Loucy (cell line): ENCODE measurements at regions not wholly inside any gene's neighbourhood (a gene's known extent, or its start where the extent isn't known, plus 50 kb on each side); places are given as distances from the start of the nearest gene placed in this dataset.
"Not testable (repeated sequence)": the region's sequence is repeated elsewhere in the genome, so short reads cannot be mapped to it uniquely, and the experiment has no call there.

ENCODE experiments used
- EZH2phosphoT487 ChIP-seq: fragments of 200-600 bp; IDR thresholded peaks from 2 replicates; pipeline ENCODE4 v1.6.1; 2018; ENCODE audit warnings: antibody characterized with exemption, mild to moderate bottlenecking, moderate library complexity, borderline replicate concordance
- TF ChIP-seq, protein P1 (sequence below): fragments of 200-600 bp; sonication (generic); conservative IDR thresholded peaks from 2 replicates; pipeline ENCODE4 v1.5.1; 2014; ENCODE audit warnings: mild to moderate bottlenecking, antibody characterized with exemption, low read length

DNA sequence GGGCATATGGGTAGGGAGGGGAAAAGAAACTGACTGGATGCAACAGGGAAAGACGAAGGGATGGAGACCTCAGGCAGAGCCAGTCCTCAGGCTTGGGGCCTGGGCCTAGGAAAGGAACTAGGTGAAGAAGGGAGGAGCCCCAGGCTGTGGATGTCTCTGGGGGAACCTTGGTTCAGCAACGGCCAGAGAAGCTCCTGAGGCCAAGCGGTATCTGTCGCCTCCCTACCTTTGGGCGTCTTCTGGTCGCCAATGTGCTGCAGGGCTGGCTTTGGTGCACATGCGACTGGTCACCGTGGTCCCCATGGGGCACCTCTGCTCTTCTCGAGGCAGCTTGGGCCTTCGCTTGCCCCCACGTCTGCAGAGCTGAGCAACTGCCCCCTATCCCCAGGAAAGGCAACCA lies 2195.0 kb upstream of the DEFB115 start:
- TF ChIP-seq, protein P1, sequence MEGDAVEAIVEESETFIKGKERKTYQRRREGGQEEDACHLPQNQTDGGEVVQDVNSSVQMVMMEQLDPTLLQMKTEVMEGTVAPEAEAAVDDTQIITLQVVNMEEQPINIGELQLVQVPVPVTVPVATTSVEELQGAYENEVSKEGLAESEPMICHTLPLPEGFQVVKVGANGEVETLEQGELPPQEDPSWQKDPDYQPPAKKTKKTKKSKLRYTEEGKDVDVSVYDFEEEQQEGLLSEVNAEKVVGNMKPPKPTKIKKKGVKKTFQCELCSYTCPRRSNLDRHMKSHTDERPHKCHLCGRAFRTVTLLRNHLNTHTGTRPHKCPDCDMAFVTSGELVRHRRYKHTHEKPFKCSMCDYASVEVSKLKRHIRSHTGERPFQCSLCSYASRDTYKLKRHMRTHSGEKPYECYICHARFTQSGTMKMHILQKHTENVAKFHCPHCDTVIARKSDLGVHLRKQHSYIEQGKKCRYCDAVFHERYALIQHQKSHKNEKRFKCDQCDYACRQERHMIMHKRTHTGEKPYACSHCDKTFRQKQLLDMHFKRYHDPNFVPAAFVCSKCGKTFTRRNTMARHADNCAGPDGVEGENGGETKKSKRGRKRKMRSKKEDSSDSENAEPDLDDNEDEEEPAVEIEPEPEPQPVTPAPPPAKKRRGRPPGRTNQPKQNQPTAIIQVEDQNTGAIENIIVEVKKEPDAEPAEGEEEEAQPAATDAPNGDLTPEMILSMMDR: not testable (repeated sequence)
- TF ChIP-seq EZH2phosphoT487: not testable (repeated sequence)
